Mucosa of descending colon (tissue), 3 donors: ENCODE measurements at regions not wholly inside any gene's neighbourhood (a gene's known extent, or its start where the extent isn't known, plus 50 kb on each side); places are given as distances from the start of the nearest gene placed in this dataset.

Source experiments
- ATAC-seq: fragments of 200-7000 bp; cut with Tn5 transposase; one replicate; pipeline ENCODE4 v1.9.1; 2020; ENCODE audit warnings: mild to moderate bottlenecking, moderate library complexity
- DNase-seq, 3 donors: peaks; one replicate each; pipeline ENCODE4 v3.0.0-alpha.2; 2020
- H3K36me3 ChIP-seq: fragments of 200-600 bp; one replicate; pipeline ENCODE4 v1.8.0; 2021; ENCODE audit warnings: low read depth, mild to moderate bottlenecking
- H3K4me1 ChIP-seq: fragments of 200-600 bp; one replicate; pipeline ENCODE4 v1.8.0; 2021; ENCODE audit warnings: low read depth, mild to moderate bottlenecking
- H3K4me3 ChIP-seq: fragments of 200-600 bp; one replicate; pipeline ENCODE4 v1.8.0; 2021; ENCODE audit warnings: mild to moderate bottlenecking
- H3K9me3 ChIP-seq: fragments of 200-600 bp; one replicate; pipeline ENCODE4 v1.8.0; 2021; ENCODE audit warnings: mild to moderate bottlenecking
- CTCF ChIP-seq: fragments of 200-600 bp; IDR thresholded peaks from one replicate; pipeline ENCODE4 v1.8.0; 2022; ENCODE audit warnings: antibody characterized with exemption, mild to moderate bottlenecking
- intact Hi-C, 2 donors: fragments of 100-400 bp; cut with DNase I in 1 of 2; cut with micrococcal nuclease in 1 of 2; formaldehyde crosslinking; loops; one replicate each; pipeline versions ENCODE4 v1.11.0 to v1.11.1; 2022; cut with DNase I, micrococcal nuclease
- donor health status: DM: no; HTN: no; CAD: no; lungs with moderate emphysema.
- donor health status: DM: no; HTN: no; CAD: no.
- donor health status: DM: no; HTN: yes; CAD: no.

GRCh38 chr10:78721231-78721630 lies 347.5 kb upstream of the ZMIZ1 start:
- Histone ChIP-seq H3K4me1 (no peaks in the 10 kb centered on the region), H3K36me3 (no peaks in the 10 kb centered on the region), H3K9me3 (no peaks in the 10 kb centered on the region), H3K4me3 (no peak overlapping the region)
- no peak for TF ChIP-seq CTCF
- ATAC-seq = no peak
- no peak for DNase-seq
- intact Hi-C loops = no loop called here

- Histone ChIP-seq H3K4me3 (no peak overlapping the region), H3K9me3 (no peaks in the 10 kb centered on the region), H3K36me3 (no peaks in the 10 kb centered on the region), H3K4me1 (no peaks in the 10 kb centered on the region)
- TF ChIP-seq CTCF = no peak
- no peak for ATAC-seq
- intact Hi-C loops = no loop called here
- no peak for DNase-seq
These were observed 343.9 kb upstream of the ZMIZ1 start for GRCh38 chr10:78724846-78725245.

GRCh38 chr10:78726171-78726570 lies 342.6 kb upstream of the ZMIZ1 start:
- TF ChIP-seq CTCF = no peak
- Histone ChIP-seq H3K9me3 (no peaks in the 10 kb centered on the region), H3K4me1 (no peaks in the 10 kb centered on the region), H3K4me3 (no peak overlapping the region), H3K36me3 (no peaks in the 10 kb centered on the region)
- intact Hi-C loops = no loop called here
- no peak for DNase-seq
- no peak for ATAC-seq

GRCh38 chr10:78727251-78727650 lies 341.5 kb upstream of the ZMIZ1 start:
- no peaks in the 10 kb centered on the region for H3K4me1 ChIP-seq
- ATAC-seq = no peak
- no peak for TF ChIP-seq CTCF
- intact Hi-C loops = no loop called here
- H3K9me3 ChIP-seq = no peaks in the 10 kb centered on the region
- H3K4me3 ChIP-seq = no peak overlapping the region
- H3K36me3 ChIP-seq = no peaks in the 10 kb centered on the region
- DNase-seq = no peak

GRCh38 chr10:78727728-78728127 lies 341.0 kb upstream of the ZMIZ1 start:
- H3K4me3 ChIP-seq = no peak overlapping the region
- ATAC-seq (no peak), DNase-seq (no peak)
- no peaks in the 10 kb centered on the region for H3K36me3 ChIP-seq
- no peaks in the 10 kb centered on the region for H3K4me1 ChIP-seq
- H3K9me3 ChIP-seq = no peaks in the 10 kb centered on the region
- no peak for TF ChIP-seq CTCF
- intact Hi-C loops = no loop called here

- no peak for TF ChIP-seq CTCF
- Histone ChIP-seq H3K4me3 (no peak overlapping the region), H3K36me3 (no peaks in the 10 kb centered on the region)
These were observed 340.6 kb upstream of the ZMIZ1 start for GRCh38 chr10:78728176-78728575.

More at GRCh38 chr10:78728176-78728575, 340.6 kb upstream of the ZMIZ1 start:
- Histone ChIP-seq H3K9me3 (no peaks in the 10 kb centered on the region), H3K4me1 (no peaks in the 10 kb centered on the region)
- intact Hi-C loops = no loop called here
- no peak for ATAC-seq
- no peak for DNase-seq
